K562 (cell line): ENCODE measurements at regions not wholly inside any gene's neighbourhood (a gene's known extent, or its start where the extent isn't known, plus 50 kb on each side); places are given as distances from the start of the nearest gene placed in this dataset.

Experiments used
- CBX2 ChIP-seq: fragments of 200-600 bp; sonication (generic); IDR thresholded peaks from one replicate; pipeline ENCODE4 v1.6.1; 2012; ENCODE audit warnings: mild to moderate bottlenecking, low read length, inconsistent platforms; ENCODE audit not compliant: insufficient read depth, poor library complexity, severe bottlenecking
- MTA3 ChIP-seq: fragments of 450-650 bp; formaldehyde crosslinking; IDR thresholded peaks from 2 replicates; pipeline ENCODE4 v1.6.1; 2017; ENCODE audit warnings: mild to moderate bottlenecking, borderline replicate concordance
- POLR2A ChIP-seq: fragments of 450-650 bp; conservative IDR thresholded peaks from 2 replicates; pipeline ENCODE4 v1.6.1; 2016
- PURB ChIP-seq: sonication (generic); formaldehyde crosslinking; IDR thresholded peaks from 2 replicates; pipeline ENCODE4 v1.9.0; 2021; ENCODE audit warnings: low read depth, mild to moderate bottlenecking, missing genetic modification reagents
- RAD21 ChIP-seq, 2 experiments: fragments of 250-450 bp in 1 of 2; fragments of 450-650 bp in 1 of 2; sonication (Bioruptor Pico) in 1 of 2; formaldehyde crosslinking in 1 of 2; IDR thresholded peaks in 1 of 2; conservative IDR thresholded peaks in 1 of 2; 2 replicates each; pipeline versions ENCODE4 v1.4.0 to v1.8.0; 2020 to 2022; ENCODE audit warnings: mild to moderate bottlenecking in 2 of 2, moderate library complexity in 1 of 2
- ZZZ3 ChIP-seq: fragments of 450-650 bp; IDR thresholded peaks from 2 replicates; pipeline ENCODE4 v1.6.1; 2016; ENCODE audit warnings: antibody characterized with exemption, mild to moderate bottlenecking, moderate library complexity
- TF ChIP-seq, protein P1 (sequence below): fragments of 250-450 bp; sonication (Bioruptor Pico); IDR thresholded peaks from 2 replicates; pipeline ENCODE4 v1.5.0; 2020; ENCODE audit warnings: mild to moderate bottlenecking, borderline replicate concordance
- TF ChIP-seq, protein P2 (sequence below): conservative IDR thresholded peaks from 2 replicates; pipeline ENCODE4 v1.6.1; 2011; ENCODE audit warnings: low read depth, mild to moderate bottlenecking, low read length; ENCODE audit not compliant: control insufficient read depth
- TF ChIP-seq, protein P3 (sequence below), 3 experiments: IDR thresholded peaks in 2 of 3; conservative IDR thresholded peaks in 1 of 3; 2 replicates each; pipeline ENCODE4 v1.5.1; 2011 to 2012; ENCODE audit warnings: low read length in 3 of 3, mild to moderate bottlenecking in 3 of 3, control low read depth in 2 of 3, improper control_type of control experiment in 1 of 3, inconsistent platforms in 1 of 3, low read depth in 1 of 3, mixed read lengths in 1 of 3, moderate library complexity in 1 of 3; ENCODE audit not compliant: insufficient read depth in 2 of 3
- TF ChIP-seq, protein P4 (sequence below), 2 experiments: fragments of 200-800 bp in 1 of 2; sonication (Bioruptor generic) in 1 of 2; sonication (generic) in 1 of 2; formaldehyde crosslinking in 1 of 2; IDR thresholded peaks in 1 of 2; conservative IDR thresholded peaks in 1 of 2; 2 replicates each; pipeline versions ENCODE4 v1.5.0 to v1.6.1; 2016 to 2020; ENCODE audit warnings: missing compliant biosample characterization in 1 of 2, missing genetic modification characterization in 1 of 2, missing genetic modification reagents in 1 of 2

DNA sequence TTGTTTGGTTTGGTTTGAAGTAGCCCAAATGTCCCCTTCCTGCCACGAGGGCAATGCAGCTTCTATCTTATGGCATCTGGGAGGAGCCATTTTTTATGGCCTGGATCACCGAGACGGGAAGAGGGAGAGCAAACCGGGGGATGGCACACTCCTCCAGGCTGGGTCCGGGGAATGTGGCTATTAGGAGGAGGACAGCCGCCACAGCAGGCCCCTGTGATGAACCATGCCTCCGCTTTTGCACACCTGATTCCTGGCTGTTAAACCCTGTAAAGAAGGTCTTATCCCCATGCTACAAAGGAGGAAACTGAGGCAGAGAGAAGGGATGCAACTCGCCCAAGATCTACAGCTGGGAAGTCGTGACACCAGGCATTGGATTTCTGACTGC lies 157.6 kb downstream of the OR4M2 start:
- TF ChIP-seq ZZZ3, result no peak
- no peak for TF ChIP-seq CBX2
- TF ChIP-seq MTA3, result no peak
- no peak for TF ChIP-seq POLR2A
- TF ChIP-seq RAD21 (CRISPR knock-in tag; conservative IDR thresholded peaks at IDR 0.05 in 1 of 2, IDR thresholded peaks at IDR 0.05 in 1 of 2), result no peak
- TF ChIP-seq, protein P1, sequence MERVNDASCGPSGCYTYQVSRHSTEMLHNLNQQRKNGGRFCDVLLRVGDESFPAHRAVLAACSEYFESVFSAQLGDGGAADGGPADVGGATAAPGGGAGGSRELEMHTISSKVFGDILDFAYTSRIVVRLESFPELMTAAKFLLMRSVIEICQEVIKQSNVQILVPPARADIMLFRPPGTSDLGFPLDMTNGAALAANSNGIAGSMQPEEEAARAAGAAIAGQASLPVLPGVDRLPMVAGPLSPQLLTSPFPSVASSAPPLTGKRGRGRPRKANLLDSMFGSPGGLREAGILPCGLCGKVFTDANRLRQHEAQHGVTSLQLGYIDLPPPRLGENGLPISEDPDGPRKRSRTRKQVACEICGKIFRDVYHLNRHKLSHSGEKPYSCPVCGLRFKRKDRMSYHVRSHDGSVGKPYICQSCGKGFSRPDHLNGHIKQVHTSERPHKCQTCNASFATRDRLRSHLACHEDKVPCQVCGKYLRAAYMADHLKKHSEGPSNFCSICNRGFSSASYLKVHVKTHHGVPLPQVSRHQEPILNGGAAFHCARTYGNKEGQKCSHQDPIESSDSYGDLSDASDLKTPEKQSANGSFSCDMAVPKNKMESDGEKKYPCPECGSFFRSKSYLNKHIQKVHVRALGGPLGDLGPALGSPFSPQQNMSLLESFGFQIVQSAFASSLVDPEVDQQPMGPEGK (CRISPR knock-in tag), result no peak
- TF ChIP-seq, protein P2, sequence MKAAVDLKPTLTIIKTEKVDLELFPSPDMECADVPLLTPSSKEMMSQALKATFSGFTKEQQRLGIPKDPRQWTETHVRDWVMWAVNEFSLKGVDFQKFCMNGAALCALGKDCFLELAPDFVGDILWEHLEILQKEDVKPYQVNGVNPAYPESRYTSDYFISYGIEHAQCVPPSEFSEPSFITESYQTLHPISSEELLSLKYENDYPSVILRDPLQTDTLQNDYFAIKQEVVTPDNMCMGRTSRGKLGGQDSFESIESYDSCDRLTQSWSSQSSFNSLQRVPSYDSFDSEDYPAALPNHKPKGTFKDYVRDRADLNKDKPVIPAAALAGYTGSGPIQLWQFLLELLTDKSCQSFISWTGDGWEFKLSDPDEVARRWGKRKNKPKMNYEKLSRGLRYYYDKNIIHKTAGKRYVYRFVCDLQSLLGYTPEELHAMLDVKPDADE, result no peak
- TF ChIP-seq PURB (CRISPR knock-in tag), result no peak
- TF ChIP-seq, protein P3, sequence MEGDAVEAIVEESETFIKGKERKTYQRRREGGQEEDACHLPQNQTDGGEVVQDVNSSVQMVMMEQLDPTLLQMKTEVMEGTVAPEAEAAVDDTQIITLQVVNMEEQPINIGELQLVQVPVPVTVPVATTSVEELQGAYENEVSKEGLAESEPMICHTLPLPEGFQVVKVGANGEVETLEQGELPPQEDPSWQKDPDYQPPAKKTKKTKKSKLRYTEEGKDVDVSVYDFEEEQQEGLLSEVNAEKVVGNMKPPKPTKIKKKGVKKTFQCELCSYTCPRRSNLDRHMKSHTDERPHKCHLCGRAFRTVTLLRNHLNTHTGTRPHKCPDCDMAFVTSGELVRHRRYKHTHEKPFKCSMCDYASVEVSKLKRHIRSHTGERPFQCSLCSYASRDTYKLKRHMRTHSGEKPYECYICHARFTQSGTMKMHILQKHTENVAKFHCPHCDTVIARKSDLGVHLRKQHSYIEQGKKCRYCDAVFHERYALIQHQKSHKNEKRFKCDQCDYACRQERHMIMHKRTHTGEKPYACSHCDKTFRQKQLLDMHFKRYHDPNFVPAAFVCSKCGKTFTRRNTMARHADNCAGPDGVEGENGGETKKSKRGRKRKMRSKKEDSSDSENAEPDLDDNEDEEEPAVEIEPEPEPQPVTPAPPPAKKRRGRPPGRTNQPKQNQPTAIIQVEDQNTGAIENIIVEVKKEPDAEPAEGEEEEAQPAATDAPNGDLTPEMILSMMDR (IDR thresholded peaks at IDR 0.05 in 2 of 3, conservative IDR thresholded peaks at IDR 0.05 in 1 of 3; ENCODE audit: insufficient read depth in 2 of 3, low read depth in 1 of 3, low read length in 3 of 3), result no peak
- TF ChIP-seq, protein P4, sequence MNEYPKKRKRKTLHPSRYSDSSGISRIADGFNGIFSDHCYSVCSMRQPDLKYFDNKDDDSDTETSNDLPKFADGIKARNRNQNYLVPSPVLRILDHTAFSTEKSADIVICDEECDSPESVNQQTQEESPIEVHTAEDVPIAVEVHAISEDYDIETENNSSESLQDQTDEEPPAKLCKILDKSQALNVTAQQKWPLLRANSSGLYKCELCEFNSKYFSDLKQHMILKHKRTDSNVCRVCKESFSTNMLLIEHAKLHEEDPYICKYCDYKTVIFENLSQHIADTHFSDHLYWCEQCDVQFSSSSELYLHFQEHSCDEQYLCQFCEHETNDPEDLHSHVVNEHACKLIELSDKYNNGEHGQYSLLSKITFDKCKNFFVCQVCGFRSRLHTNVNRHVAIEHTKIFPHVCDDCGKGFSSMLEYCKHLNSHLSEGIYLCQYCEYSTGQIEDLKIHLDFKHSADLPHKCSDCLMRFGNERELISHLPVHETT (CRISPR knock-in tag; conservative IDR thresholded peaks at IDR 0.05 in 1 of 2, IDR thresholded peaks at IDR 0.05 in 1 of 2), result no peak
